SIG-M5 treated with dmso at 0.1 percent for 504 hours (cell line): ENCODE measurements at regions not wholly inside any gene's neighbourhood (a gene's known extent, or its start where the extent isn't known, plus 50 kb on each side); places are given as distances from the start of the nearest gene placed in this dataset.

Experiments used
- DNase-seq: peaks from one replicate; lab custom pipeline; 2025; ENCODE audit not compliant: unreplicated experiment; lab: John Stamatoyannopoulos, UW

- no peak for DNase-seq
Observed at GRCh38 chr4:45119376-45119775, 393.0 kb upstream of the GNPDA2 start.

DNA sequence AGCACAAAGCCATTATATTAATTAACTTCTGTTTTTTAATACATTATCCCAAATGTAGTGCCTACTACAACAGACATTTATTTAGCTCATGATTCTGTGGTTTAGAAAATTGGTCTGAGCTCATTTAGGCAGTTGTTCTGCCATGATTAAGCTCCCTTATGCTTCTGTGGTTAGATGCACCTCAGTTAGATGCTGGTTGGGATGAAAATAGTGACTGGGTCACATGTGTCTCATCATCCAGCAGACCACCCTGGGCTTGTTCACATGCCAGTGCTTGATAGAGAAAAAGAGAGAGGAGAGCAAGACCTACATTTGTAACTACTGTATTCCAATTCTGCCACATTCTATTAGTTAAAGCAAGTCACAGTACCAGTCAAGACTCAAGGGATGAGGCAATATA lies 376.4 kb upstream of the GNPDA2 start:
- DNase-seq: no peak

DNA sequence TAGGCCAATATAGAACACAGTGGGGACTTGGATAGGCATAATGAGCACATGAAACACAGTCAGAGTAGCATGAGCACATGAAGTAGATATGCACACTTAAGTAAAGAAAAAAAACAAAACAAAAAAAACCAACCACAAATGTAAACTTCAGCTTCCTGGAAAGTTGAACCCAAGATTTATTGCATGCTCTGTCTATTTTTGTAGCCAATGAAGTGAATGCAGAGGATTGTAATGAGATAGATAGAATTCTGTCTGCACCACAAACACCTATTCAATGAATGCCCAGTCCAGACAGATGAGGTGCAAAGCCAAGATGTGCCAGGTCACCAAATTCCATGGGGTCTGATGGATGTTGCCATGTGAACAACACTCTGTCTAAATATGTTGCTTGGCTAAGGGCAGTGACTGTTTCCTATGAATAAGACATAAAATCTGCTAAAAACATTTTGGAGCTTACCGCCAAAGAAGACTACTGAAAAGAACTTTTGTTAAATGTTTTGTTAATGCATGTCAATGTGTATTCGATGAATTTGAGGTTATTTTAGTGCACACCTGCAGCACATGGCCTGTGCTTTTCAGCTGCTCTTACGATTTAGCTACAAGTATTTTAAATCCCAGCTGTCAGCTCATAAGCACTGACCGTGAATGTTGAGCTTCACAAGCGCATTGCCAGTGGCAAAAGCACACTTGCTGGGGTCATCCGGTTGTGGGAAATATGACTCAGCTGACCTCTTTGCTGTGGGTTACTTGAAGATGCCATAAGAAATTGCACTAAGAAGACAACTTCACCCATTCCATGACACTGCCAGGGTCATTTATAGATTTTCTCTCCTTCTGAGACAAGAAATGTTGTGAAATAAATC lies 374.8 kb upstream of the GNPDA2 start:
- DNase-seq: no peak

DNA sequence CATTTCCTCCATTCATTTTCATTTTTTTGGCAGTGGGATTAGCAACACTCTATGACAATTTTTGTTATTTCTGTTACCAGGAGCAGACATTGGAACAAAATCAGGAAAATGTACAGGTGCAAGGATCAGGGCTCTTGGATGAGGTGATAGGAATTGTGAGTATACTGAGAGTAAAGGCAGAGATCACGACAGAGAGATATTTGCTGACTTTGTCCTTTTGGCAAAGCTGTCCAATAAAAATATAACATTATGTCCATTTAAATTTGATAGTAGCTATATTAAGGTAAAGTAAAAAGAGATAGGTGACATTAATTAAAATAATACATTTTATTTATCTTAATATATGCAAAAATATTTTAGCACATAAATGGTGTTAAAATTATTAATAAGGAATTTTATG lies 373.1 kb upstream of the GNPDA2 start:
- DNase-seq: no peak

GRCh38 chr4:45094684-45095083 lies 368.3 kb upstream of the GNPDA2 start:
- no peak for DNase-seq

- DNase-seq: no peak
Observed at GRCh38 chr4:45082101-45082500, 355.7 kb upstream of the GNPDA2 start.

DNA sequence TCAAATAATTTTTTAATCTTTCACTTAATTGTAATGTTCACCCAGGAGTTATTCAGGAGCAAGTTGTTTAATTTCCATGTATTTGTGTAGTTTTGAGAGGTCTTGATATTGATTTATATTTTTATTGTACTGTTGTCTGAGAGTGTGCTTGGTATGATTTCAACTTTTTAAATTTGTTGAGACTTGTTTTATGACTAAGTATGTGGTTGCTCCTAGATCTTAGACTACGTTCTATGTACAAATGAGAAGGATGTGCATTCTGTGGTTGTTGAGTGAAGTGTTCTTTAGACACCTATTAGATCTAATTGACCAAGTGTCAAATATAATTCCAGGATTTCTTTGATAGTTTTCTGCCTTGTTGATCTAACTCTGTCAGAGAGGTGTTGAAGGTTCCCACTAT lies 353.3 kb upstream of the GNPDA2 start:
- no peak for DNase-seq

DNA sequence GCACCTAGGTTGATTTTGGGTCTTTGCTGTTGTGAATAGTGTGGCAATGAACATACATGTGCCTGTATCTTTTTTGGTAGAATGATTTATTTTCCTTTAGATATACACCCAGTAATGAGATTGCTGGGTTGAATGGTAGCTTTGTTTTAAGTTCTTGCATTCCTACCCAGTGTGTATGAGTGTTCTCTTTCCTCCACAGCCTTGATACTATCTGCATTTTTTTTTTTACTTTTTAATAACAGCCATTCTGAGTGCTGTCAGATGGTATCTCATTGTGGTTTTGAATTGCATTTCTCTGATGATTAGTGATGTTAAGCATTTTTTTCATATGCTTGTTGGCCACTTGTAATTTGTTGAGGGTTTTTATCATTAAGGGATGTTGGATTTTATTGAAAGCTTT lies 351.8 kb upstream of the GNPDA2 start:
- DNase-seq: no peak

- DNase-seq: no peak
Observed at GRCh38 chr4:45072981-45073380, 346.6 kb upstream of the GNPDA2 start.

DNA sequence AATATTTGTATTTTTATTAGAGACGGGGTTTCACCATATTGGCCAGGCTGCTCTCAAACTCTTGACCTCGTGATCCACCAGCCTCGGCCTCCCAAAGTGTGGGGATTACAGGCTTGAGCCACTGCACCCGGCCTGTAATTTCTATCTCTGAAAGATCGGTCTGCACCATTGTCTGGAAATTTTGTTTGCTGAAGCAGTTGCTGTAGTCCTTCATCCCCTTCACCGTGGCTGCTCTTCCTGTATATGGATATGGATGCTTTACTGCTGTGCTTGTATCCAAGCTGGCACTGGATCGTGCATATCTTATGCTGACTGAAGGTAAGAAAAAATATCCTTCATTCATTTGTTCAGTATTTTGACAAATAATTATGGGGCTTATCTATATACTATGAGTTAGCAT lies 338.4 kb upstream of the GNPDA2 start:
- DNase-seq: no peak

- no peak for DNase-seq
Observed at GRCh38 chr4:45063696-45064095, 337.3 kb upstream of the GNPDA2 start.

GRCh38 chr4:45062935-45063545 lies 336.7 kb upstream of the GNPDA2 start:
- DNase-seq: no peak

GRCh38 chr4:45043911-45044310 lies 317.6 kb upstream of the GNPDA2 start:
- DNase-seq: no peak

GRCh38 chr4:45036677-45037076 lies 310.3 kb upstream of the GNPDA2 start:
- no peak for DNase-seq

DNA sequence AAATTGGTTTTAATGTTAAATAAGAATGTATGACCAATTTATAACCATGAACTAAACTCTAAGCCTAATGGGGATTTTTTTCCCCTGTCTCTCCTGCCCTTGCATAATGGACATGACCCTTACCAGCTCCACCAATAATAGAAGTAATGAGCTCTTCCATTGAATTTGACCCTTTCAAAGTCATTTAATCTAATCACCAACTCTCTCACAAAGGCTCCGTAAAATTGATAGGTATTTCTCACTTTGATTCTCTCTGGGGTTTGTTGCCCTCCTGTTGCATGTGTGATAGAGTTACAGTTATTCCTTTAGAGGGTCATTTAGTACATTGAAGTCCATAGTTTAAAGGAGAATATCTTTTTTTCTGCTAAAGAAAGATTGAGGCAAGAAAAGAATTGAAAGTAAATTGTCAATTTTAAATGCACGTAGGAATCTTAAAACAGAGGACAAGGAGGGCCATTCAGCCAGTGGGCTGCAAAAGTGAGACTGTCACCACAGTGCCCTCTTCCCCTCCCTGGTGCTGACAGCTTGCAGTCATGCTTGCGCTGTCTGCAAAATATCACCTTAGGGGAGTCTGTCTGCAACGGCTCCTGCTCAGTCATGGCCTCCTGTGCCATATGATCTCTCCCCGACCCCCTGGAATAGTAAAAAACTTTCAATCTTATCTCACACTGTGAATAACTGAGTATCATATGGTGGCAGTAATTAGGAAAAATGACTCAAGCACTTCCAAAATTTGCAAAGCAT lies 307.5 kb upstream of the GNPDA2 start:
- DNase-seq: no peak

GRCh38 chr4:45030059-45030458 lies 303.7 kb upstream of the GNPDA2 start:
- DNase-seq: no peak

- DNase-seq: no peak
Observed at GRCh38 chr4:45007508-45007907, 281.2 kb upstream of the GNPDA2 start.

GRCh38 chr4:45006078-45006477 lies 279.7 kb upstream of the GNPDA2 start:
- DNase-seq: no peak

- no peak for DNase-seq
Observed at GRCh38 chr4:45004847-45005565, 278.6 kb upstream of the GNPDA2 start.

DNA sequence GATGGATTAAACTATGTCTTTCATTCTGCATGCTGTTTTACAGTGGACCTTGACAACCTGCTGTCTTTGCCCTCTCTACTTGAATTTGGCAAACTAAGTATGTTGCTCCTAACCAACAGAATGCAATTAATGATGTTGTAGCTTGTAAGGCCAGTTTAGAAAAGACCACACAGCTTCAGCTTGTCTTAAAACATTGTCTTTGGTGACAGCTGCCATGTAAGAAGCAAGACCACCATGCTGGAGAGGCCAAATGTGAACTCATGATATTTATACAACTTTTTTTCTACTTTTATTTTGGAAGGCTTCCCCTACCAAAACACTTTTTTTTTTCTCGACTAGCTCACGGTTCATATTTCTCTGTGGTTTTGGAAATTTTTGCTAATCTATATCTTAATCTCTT lies 278.0 kb upstream of the GNPDA2 start:
- no peak for DNase-seq

- DNase-seq: no peak
Observed at GRCh38 chr4:44996276-44996845, 270.0 kb upstream of the GNPDA2 start.
